NCI-H1930 (cell line): ENCODE measurements at regions not wholly inside any gene's neighbourhood (a gene's known extent, or its start where the extent isn't known, plus 50 kb on each side); places are given as distances from the start of the nearest gene placed in this dataset.

ENCODE experiments used
- DNase-seq, 2 experiments: peaks; one replicate each; lab custom pipeline; 2025; lab: John Stamatoyannopoulos, UW

DNA sequence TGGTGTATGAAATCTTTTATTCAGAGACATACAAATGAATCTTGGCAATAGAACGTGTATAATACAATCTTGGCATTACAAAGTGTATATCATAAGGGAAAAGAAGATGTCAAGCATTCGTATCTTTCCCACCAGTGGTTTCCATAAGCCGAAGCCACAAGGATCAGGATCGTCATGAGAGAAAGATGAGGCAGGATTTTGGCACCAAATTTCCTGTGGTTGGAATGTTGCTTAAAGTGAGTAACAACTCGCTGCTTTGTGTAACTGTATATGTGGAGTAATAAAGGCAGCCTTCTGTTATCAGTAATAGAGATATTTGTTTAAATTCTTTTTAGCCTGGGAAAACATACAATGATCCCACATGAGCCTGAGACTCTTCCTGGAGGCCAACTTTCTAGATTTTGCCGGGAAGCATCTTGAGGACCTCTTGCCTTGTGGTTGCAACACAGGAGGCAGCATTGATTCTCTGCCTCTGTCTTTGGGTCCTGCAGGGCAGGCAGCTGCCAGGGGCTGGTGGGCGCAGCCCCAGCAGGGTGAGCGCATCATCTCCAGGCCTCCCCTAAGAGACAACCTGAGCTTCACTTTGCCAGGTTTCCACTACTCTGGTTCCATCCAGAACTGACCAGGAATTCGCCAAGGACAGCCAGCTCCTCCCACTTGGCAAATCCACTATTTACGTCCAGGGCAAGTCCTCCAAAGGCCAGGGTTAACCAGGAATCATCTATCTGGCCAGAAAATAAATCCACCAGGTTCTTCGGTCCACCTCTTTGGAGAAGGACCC, 230.9 kb upstream of the SULF2 start:
- DNase-seq = no peak

DNA sequence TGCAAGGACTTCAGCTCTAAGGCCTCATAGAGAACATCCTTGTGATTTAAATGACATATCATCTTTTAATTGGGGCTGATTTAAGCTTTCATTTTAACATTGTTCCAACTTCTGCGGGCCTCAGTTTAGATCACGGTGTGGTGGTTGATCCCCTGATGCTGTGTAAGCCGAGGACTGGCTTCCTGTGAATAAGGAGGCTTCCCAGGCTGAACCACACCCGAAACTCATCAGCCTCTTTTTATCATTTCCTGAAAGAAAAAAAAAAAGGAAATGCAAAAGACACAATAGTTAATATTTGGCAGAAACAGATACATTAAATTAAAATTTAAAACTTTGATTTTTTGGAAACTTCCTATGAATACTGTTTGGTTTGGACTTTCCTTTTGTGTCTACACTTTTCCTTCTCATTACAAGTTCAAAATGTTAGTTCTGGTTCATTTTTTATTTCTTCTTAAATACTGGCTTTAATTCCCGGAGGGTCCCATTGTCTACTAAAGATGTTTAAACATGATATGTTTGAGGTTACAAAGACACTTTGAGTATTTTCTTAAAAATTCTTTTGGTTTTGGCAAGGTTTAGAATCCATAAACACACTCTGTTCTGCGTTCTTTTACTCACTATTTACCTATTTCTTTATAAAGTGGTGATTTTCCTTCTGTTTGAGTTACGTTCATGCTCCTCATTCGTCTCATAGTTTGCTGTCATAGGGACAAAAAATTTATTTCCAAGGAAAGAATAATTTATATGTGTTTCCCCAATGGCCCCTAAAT, 230.0 kb upstream of the SULF2 start:
- no peak for DNase-seq

GRCh38 chr20:48012401-48012974, 227.2 kb upstream of the SULF2 start:
- DNase-seq = no peak

DNA sequence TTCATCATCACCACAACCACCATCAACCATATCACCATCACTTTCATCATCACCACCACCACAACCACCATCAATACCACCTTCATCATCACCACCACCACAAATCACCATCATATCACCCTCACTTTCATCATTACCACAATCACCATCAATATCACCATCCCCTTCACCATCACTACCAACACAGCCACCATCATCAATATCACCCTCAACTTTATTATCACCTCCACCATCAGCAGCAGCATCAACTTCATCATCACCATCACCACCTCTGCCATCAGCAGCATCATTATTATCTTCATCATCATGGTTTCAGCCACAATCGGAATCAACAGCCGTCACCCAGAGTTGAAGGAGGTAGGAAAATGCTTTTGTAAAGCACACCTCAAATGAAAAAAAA, 225.7 kb upstream of the SULF2 start:
- no peak for DNase-seq

DNA sequence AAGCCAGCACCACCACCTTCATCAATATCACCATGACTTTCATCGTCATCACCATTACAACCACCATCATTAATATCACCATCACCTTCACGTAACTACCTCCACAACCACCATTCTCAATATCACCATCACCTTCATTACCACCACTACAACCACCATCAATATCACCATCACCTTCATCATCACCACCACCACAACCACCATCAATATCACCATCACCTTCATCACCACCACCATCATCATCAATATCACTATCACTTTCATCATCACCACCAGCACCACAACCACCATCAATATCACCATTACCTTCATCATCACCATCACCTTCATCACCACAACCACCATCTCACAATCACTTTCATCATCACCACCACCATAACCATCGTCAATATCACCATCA, 225.3 kb upstream of the SULF2 start:
- DNase-seq = no peak

- no peak for DNase-seq
Observed at GRCh38 chr20:48008850-48009515, 223.7 kb upstream of the SULF2 start.

DNA sequence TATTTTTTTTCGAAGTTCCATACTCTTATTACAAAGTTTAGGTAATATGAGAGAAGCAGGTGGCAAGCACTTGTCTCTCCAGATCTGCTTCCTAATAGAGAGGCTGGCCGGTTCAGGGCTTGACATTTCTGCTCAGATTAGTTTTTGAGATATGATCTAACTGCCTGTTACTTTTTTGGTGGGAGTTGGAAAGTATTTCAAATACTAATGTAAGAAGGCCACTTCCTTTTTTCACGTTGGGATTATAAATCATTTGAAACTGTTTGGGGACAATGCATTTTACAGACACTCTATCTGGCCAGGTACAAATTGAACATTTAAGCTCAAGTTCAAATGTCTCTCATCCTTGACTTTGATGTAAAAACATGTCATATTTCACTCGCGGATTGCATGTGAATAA, 222.1 kb upstream of the SULF2 start:
- no peak for DNase-seq

- DNase-seq = no peak
Observed at GRCh38 chr20:48006036-48006833, 221.0 kb upstream of the SULF2 start.

- DNase-seq = no peak
Observed at GRCh38 chr20:48003021-48003420, 217.7 kb upstream of the SULF2 start.

- no peak for DNase-seq
Observed at GRCh38 chr20:48002517-48002970, 217.3 kb upstream of the SULF2 start.

GRCh38 chr20:47999166-47999565, 213.9 kb upstream of the SULF2 start:
- DNase-seq = no peak

- no peak for DNase-seq
Observed at GRCh38 chr20:47998736-47999135, 213.5 kb upstream of the SULF2 start.

DNA sequence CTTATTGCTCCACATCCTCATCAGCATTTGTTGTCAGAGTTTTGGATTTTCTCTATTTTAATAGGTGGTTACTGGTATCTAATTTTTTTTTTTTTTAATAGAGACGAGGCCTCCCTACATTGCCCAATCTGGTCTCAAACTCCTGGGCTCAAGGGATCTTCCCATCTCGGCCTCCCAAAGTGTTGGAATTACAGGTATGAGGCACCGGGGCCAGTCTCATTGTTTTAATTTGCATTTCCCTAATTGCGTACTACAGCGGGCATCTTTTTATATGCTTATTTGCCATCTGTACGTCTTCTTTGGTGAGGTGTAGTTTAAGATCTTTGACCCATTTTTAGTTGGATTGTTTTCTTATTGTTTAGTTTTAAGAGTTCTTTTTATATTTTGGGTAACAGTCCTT, 210.4 kb upstream of the SULF2 start:
- no peak for DNase-seq

- no peak for DNase-seq
Observed at GRCh38 chr20:47993817-47994216, 208.5 kb upstream of the SULF2 start.

GRCh38 chr20:47993035-47993755, 207.9 kb upstream of the SULF2 start:
- DNase-seq = no peak

DNA sequence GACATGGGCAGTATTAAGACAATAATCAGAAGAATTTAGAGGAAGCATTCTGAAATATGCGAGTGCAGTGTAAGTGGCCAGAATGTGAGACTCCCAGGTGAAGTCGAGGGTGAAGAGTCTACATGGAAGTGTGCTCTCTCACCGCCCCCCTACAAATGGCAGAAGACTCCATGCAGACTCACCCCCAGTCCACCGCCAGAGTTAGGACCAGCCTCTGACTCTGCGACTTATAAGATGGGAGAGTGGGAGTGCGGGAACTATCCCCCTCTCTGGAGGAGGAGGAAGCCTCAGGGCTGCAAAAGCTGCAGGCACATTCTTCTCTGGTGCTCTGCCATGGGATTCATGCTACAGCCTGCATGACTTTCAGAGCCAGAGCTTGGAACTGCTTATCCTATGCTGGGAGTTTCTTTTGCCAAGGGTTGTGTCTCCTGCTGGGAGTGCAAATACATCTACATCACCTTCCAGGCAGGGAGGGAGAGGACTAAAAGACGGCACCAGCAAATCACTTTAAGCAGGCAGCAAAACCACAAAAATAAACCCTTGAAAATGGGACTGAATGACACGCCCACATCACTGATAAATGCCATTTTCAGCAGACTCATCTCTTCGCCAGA, 206.7 kb upstream of the SULF2 start:
- DNase-seq = no peak

DNA sequence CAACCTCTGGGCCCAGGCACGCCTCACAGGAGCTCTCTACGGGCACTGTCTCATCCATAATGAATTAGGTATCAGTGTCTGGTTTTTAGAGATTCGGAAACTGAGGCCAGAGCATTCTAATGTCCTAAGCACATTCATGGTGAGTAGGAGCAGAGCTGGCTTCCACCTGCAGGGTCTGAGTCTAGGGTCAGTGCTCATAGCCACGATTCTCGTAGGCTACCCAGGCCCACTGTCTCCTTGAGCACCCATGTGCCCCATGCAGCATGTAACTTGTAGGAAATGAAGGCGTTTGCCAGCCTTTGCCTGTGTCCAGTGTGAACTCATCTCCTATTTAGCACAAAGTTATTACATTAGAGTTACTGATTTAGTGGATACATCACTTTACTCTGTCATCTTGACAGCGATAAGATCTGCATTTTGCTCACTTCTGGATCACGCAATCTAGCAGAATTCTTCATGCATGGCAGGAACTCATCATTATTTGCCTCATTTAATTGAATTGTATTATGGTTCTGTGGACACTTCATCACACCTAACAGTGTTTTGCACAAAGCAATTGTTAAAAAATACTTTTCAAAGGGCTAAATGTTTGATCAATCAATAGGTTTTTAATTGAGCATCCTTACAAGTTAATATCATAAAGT, 205.3 kb upstream of the SULF2 start:
- DNase-seq = no peak

DNA sequence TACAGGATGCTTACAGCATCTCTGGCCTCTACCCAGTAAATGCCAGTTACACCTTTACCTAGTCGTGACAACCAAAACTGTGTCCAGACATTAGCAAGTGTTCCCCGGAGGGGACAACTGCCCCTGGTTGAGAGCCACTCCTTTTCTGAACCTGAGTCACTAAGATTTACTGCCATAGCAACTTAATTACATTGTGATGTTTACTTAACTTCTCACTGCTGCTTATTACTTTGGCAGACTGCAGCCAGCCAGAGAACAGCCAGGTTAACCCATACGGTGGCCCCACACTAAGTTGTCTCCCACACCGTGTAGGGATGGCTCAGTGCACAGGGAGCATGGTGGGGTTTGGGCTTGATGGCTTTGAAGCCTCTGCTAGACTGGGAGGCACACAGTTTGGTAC, 204.7 kb upstream of the SULF2 start:
- DNase-seq = peak in 1 of 2 experiments; percentile 35

DNA sequence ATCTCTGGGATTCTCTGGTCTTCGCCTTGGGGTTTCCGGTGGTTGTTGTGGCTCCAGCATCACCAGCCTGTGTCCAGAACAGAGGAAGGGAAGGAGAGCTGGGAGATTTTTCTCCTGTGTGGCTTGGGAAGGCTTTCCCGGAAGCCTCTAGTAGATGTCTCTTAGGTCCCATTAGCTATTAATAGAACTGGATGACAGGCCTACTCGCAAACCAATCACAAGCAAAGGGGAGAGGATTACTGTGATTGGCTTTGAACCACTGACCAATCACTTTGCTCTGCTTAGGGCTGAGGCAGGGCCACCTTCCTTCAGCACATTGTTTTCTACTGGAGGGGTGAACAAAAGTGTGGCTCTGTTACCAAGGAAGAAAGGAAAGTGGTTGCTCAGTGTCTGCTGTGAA, 203.4 kb upstream of the SULF2 start:
- no peak for DNase-seq
